NT2/D1 (cell line): ENCODE measurements at regions not wholly inside any gene's neighbourhood (a gene's known extent, or its start where the extent isn't known, plus 50 kb on each side); places are given as distances from the start of the nearest gene placed in this dataset.

Experiments used
- DNase-seq: peaks from one replicate; pipeline ENCODE4 v3.0.0-alpha.2; 2011; ENCODE audit warnings: low read depth, low spot score
- H3K27me3 ChIP-seq: 2 replicates; pipeline ENCODE4 v1.6.0; 2011; ENCODE audit warnings: mild to moderate bottlenecking; ENCODE audit not compliant: insufficient read length, insufficient read depth
- H3K36me3 ChIP-seq: 2 replicates; pipeline ENCODE4 v1.6.1; 2011; ENCODE audit warnings: mild to moderate bottlenecking, low read length, mixed read lengths; ENCODE audit not compliant: insufficient read depth, insufficient read length
- H3K4me1 ChIP-seq: 2 replicates; pipeline ENCODE4 v1.5.1; 2011; ENCODE audit not compliant: insufficient read depth, insufficient read length
- H3K4me3 ChIP-seq: 2 replicates; pipeline ENCODE4 v1.5.1; 2011; ENCODE audit warnings: low read depth; ENCODE audit not compliant: insufficient read length
- H3K9ac ChIP-seq: 2 replicates; pipeline ENCODE4 v1.6.0; 2011; ENCODE audit warnings: low read depth; ENCODE audit not compliant: insufficient read length
- H3K9me3 ChIP-seq: 2 replicates; pipeline ENCODE4 v1.5.1; 2011; ENCODE audit warnings: mild to moderate bottlenecking, low read length; ENCODE audit not compliant: insufficient read depth
- SUZ12 ChIP-seq: IDR thresholded peaks from 2 replicates; pipeline ENCODE4 v1.6.1; 2011; ENCODE audit not compliant: insufficient read length, insufficient read depth; ENCODE audit errors: extremely low read depth
- YY1 ChIP-seq: IDR thresholded peaks from 2 replicates; pipeline ENCODE4 v1.6.1; 2011; ENCODE audit not compliant: insufficient read length, insufficient read depth
- ZNF274 ChIP-seq: IDR thresholded peaks from 2 replicates; pipeline ENCODE4 v1.6.1; 2011; ENCODE audit warnings: mild to moderate bottlenecking, low read depth, low read length

DNA sequence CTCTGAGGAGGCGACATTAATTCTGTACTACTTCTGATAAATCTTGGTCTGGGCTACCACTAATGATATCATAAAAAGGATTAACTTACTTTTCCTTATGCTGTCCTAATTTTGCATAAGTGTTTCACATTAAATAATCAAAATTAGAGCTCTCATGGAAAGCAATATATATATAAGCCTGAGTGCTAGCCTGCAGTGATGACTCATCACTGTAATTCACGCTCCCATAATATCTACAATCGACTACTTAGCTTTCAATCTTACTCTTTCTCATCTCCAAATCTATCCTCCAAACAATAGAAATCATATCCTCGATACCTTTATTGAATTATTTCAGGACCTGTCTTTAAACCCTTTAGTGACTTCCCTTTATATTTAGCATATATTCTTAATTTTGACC lies 701.3 kb downstream of the RERGL start:
- Histone ChIP-seq H3K4me1 (no peaks in the 10 kb centered on the region), H3K4me3 (no peak overlapping the region), H3K36me3 (no peaks in the 10 kb centered on the region), H3K9ac (no peak overlapping the region), H3K9me3 (no peaks in the 10 kb centered on the region; the same call in 1 of the 2 replicates), H3K27me3 (no peaks in the 10 kb centered on the region)
- TF ChIP-seq YY1 (no peak), SUZ12 (no peak), ZNF274 (no peak)
- no peak for DNase-seq

- Histone ChIP-seq H3K9ac (no peak overlapping the region), H3K36me3 (no peaks in the 10 kb centered on the region), H3K4me1 (no peaks in the 10 kb centered on the region), H3K27me3 (no peaks in the 10 kb centered on the region), H3K9me3 (no peaks in the 10 kb centered on the region; the same call in 1 of the 2 replicates), H3K4me3 (no peak overlapping the region)
- DNase-seq: no peak
- TF ChIP-seq YY1 (no peak), SUZ12 (no peak), ZNF274 (no peak)
Measured at GRCh38 chr12:17383321-17383720, 706.7 kb downstream of the RERGL start.

GRCh38 chr12:17381211-17381610 lies 708.8 kb downstream of the RERGL start:
- Histone ChIP-seq H3K27me3 (no peaks in the 10 kb centered on the region), H3K9me3 (no peaks in the 10 kb centered on the region; the same call in 1 of the 2 replicates), H3K4me3 (no peak overlapping the region), H3K9ac (no peak overlapping the region), H3K36me3 (no peaks in the 10 kb centered on the region), H3K4me1 (no peaks in the 10 kb centered on the region)
- TF ChIP-seq YY1 (no peak), ZNF274 (no peak), SUZ12 (no peak)
- no peak for DNase-seq

DNA sequence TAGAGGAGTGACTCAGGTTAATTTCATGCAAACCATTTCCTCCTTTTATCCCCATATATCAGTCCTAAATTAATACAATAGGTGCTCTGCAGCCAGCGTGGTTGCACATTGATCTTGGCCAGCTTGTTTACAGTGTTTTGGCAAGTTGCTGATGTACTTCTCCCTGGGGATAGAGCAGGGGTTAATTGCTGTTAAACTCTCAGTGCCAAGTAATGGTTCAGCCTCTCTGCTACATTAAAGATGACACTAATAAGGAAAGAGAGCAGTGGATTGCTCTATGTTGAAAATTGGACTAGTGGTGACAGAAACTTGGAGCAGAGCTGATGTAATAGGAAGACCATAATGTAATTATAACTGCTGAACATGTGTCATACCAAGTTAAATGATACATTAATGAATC lies 717.5 kb downstream of the RERGL start:
- no peak for DNase-seq
- Histone ChIP-seq H3K9ac (no peak overlapping the region), H3K4me3 (no peak overlapping the region), H3K36me3 (no peaks in the 10 kb centered on the region), H3K4me1 (no peaks in the 10 kb centered on the region), H3K9me3 (no peaks in the 10 kb centered on the region), H3K27me3 (no peaks in the 10 kb centered on the region)
- TF ChIP-seq YY1 (no peak), SUZ12 (no peak), ZNF274 (no peak)

DNA sequence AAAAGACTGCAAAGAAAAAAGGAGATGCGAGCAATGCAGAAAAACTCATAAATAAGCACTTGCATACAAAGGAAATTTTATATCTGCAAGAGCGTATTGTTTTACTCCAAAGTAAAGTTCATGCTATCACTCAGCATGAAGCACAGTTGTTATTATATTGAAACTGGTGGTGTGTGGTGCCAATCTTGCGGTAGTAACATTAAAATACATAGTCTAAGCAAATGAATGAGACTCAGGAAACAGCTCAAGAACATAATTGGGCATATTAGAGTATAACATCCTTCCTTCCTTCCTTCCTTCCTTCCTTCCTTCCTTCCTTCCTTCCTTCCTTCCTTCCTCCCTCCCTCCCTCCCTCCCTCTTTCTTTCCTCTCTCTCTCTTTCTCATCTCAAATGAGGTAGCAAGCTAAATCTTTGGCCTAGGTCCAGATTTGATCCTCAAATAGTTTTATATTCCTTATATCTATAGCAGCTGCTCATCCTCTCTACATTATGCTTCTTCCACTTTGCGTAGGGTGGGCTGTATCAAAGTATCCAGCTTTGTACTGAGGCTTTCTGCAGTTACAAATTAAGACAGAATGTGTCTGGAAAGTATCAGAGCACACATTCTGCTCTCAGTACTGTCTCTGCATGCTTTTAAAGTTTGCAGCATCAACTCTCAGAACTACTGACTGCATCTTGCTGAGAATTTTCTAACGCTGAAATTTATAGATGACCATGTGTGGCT lies 718.3 kb downstream of the RERGL start:
- Histone ChIP-seq H3K4me3 (no peak overlapping the region), H3K36me3 (no peaks in the 10 kb centered on the region), H3K9ac (no peak overlapping the region), H3K27me3 (no peaks in the 10 kb centered on the region), H3K4me1 (no peaks in the 10 kb centered on the region), H3K9me3 (no peaks in the 10 kb centered on the region)
- TF ChIP-seq SUZ12 (no peak), ZNF274 (no peak), YY1 (no peak)
- no peak for DNase-seq

GRCh38 chr12:17370621-17371020 lies 719.4 kb downstream of the RERGL start:
- Histone ChIP-seq H3K27me3 (no peaks in the 10 kb centered on the region), H3K9ac (no peak overlapping the region), H3K4me1 (no peaks in the 10 kb centered on the region), H3K4me3 (no peak overlapping the region), H3K9me3 (no peaks in the 10 kb centered on the region), H3K36me3 (no peaks in the 10 kb centered on the region)
- DNase-seq: no peak
- no peak for TF ChIP-seq SUZ12
- no peak for TF ChIP-seq ZNF274
- TF ChIP-seq YY1: no peak

- Histone ChIP-seq H3K27me3 (no peaks in the 10 kb centered on the region), H3K4me1 (no peaks in the 10 kb centered on the region), H3K36me3 (no peaks in the 10 kb centered on the region), H3K9me3 (no peaks in the 10 kb centered on the region), H3K9ac (no peak overlapping the region), H3K4me3 (no peak overlapping the region)
- no peak for DNase-seq
- TF ChIP-seq YY1 (no peak), ZNF274 (no peak), SUZ12 (no peak)
Measured at GRCh38 chr12:17369556-17369955, 720.4 kb downstream of the RERGL start.
